ENCODE measurements at regions not wholly inside any gene's neighbourhood (a gene's known extent, or its start where the extent isn't known, plus 50 kb on each side); places are given as distances from the start of the nearest gene placed in this dataset.

DNA sequence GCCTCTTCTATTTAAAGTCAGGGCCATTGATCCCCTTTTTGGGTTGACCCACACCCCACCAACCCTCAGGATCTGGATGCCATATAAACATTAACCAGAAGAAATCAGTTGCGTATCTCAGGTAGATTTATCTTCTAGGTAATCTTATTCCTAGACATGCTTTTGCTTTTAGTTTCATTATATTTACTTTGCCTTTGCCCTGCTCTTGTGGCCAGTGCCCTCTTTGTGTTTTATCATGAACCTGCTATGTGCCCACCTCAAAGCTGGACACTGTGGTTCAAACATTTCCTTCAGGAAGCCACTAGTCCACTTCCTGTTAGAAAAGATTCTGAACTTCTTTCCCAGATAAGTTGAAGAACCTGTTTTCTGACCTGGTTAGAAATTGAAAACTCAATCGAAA lies 117.4 kb upstream of the EDNRA start:
- H3K4me3 Mint-ChIP-seq (ENCODE audit: low read depth): no peak overlapping the region
- no peaks in the 10 kb centered on the region for H3K36me3 Mint-ChIP-seq (ENCODE audit: insufficient read depth)
- no peak overlapping the region for H3K27ac Mint-ChIP-seq
- TF ChIP-seq, protein P1, sequence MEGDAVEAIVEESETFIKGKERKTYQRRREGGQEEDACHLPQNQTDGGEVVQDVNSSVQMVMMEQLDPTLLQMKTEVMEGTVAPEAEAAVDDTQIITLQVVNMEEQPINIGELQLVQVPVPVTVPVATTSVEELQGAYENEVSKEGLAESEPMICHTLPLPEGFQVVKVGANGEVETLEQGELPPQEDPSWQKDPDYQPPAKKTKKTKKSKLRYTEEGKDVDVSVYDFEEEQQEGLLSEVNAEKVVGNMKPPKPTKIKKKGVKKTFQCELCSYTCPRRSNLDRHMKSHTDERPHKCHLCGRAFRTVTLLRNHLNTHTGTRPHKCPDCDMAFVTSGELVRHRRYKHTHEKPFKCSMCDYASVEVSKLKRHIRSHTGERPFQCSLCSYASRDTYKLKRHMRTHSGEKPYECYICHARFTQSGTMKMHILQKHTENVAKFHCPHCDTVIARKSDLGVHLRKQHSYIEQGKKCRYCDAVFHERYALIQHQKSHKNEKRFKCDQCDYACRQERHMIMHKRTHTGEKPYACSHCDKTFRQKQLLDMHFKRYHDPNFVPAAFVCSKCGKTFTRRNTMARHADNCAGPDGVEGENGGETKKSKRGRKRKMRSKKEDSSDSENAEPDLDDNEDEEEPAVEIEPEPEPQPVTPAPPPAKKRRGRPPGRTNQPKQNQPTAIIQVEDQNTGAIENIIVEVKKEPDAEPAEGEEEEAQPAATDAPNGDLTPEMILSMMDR (IDR thresholded peaks at IDR 0.05; ENCODE audit: unreplicated experiment): no peak
- peaks cover 15% of the 10 kb centered on the region for H3K4me1 Mint-ChIP-seq (ENCODE audit: low read depth)
- peaks cover 3% of the 10 kb centered on the region for H3K9me3 Mint-ChIP-seq (ENCODE audit: low read depth)
- DNase-seq (ENCODE audit: low spot score, unreplicated experiment): no peak
- no peaks in the 10 kb centered on the region for H3K27me3 Mint-ChIP-seq

DNA sequence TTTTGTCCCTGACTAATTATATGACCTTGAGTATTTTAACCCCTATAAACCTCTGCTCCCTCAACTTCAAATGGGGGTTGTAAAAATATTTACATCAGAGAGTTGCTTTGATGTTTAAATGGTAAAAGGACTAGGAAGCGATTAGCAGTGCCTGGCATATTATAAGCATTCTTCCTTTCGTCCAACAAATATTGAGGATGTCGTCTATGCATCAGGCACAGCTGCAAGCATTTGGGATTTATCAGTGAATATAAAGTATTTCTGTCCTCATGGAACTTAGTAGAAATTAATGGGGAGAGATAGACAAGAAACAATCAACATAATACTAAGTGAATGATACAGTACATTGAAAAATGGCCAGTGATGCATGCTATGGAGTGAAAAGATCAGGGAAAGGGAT lies 115.5 kb upstream of the EDNRA start:
- H3K27ac Mint-ChIP-seq: no peak overlapping the region
- no peaks in the 10 kb centered on the region for H3K9me3 Mint-ChIP-seq (ENCODE audit: low read depth)
- DNase-seq (ENCODE audit: low spot score, unreplicated experiment): no peak

DNA sequence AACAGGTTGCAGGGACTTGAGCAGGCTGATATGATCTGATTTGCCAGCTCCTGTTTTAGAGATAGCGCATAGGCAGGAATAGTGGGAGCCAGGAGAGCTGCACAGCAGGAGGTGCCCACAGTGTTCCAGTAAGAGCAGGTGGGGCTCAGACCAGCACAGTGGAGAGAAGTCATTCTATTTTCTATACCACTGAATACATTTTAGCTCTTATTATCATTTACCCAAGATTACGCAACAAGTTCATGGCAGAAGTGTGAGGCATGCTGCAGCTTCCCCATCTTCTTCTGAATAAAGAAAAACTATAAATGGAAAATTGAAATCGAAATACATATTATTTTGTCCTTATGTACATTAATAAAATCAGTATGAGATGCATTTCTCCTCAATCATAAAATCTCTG lies 114.7 kb upstream of the EDNRA start:
- no peak overlapping the region for H3K4me3 Mint-ChIP-seq (ENCODE audit: low read depth)
- H3K4me1 Mint-ChIP-seq (ENCODE audit: low read depth): peaks cover 19% of the 10 kb centered on the region
- no peaks in the 10 kb centered on the region for H3K9me3 Mint-ChIP-seq (ENCODE audit: low read depth)
- TF ChIP-seq, protein P1 (IDR thresholded peaks at IDR 0.05; ENCODE audit: unreplicated experiment): no peak
- no peak for DNase-seq (ENCODE audit: low spot score, unreplicated experiment)
- H3K27ac Mint-ChIP-seq: no peak overlapping the region
- H3K36me3 Mint-ChIP-seq (ENCODE audit: insufficient read depth): no peaks in the 10 kb centered on the region
- H3K27me3 Mint-ChIP-seq: no peaks in the 10 kb centered on the region

More for the DNA sequence above, 115.5 kb upstream of the EDNRA start:
- TF ChIP-seq, protein P1 (IDR thresholded peaks at IDR 0.05; ENCODE audit: unreplicated experiment): no peak
- Mint-ChIP-seq H3K27me3 (no peaks in the 10 kb centered on the region), H3K4me1 (ENCODE audit: low read depth) (peaks cover 14% of the 10 kb centered on the region), H3K4me3 (ENCODE audit: low read depth) (no peak overlapping the region), H3K36me3 (ENCODE audit: insufficient read depth) (no peaks in the 10 kb centered on the region)

DNA sequence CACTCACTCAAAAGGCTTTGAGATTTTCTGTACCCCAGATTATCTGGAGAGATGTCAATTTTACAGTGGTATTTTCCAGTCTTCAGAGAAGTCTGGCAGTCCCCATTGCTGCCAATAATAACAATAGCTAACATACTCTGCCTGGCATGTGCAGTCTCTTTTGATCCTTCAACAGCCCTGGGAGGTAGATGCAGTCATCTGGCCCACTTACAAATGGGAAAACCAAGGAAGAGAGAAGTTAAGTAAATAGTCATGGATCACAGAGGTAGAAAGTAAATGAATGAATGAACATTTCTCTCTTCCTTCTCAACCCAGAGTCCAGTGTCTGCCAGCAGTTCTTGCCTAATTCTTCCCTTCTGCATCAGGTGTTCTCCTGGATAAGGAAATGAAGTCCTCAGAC lies 113.0 kb upstream of the EDNRA start:
- no peak overlapping the region for H3K27ac Mint-ChIP-seq
- DNase-seq (ENCODE audit: low spot score, unreplicated experiment): no peak
- peaks cover 2% of the 10 kb centered on the region for H3K36me3 Mint-ChIP-seq (ENCODE audit: insufficient read depth)
- TF ChIP-seq, protein P1 (IDR thresholded peaks at IDR 0.05; ENCODE audit: unreplicated experiment): no peak
- no peak overlapping the region for H3K4me3 Mint-ChIP-seq (ENCODE audit: low read depth)
- H3K27me3 Mint-ChIP-seq: no peaks in the 10 kb centered on the region
- H3K4me1 Mint-ChIP-seq (ENCODE audit: low read depth): peaks cover 14% of the 10 kb centered on the region
- H3K9me3 Mint-ChIP-seq (ENCODE audit: low read depth): no peaks in the 10 kb centered on the region

DNA sequence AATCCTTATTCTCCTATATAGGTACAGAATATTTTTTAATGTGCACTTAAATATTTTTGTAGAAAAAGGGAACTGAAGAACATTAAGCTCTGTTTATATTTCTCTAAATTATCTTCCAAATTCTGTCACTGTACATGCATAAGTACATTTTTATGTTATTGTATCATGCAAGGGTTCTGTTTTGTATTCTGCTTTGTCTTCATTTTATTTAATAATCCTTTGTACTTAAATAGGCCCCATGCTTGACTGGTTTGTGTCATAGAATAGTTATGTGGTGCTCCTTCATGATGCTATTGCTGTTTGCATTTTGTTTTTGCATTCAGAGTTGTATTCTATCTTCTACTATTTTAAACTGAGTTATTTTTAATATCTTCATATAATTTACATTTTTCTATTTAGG lies 111.9 kb upstream of the EDNRA start:
- no peak overlapping the region for H3K27ac Mint-ChIP-seq
- TF ChIP-seq, protein P1 (IDR thresholded peaks at IDR 0.05; ENCODE audit: unreplicated experiment): no peak

More for the DNA sequence above, 111.9 kb upstream of the EDNRA start:
- Mint-ChIP-seq H3K9me3 (ENCODE audit: low read depth) (peaks cover 5% of the 10 kb centered on the region), H3K4me1 (ENCODE audit: low read depth) (peaks cover 6% of the 10 kb centered on the region), H3K36me3 (ENCODE audit: insufficient read depth) (peaks cover 2% of the 10 kb centered on the region), H3K27me3 (no peaks in the 10 kb centered on the region), H3K4me3 (ENCODE audit: low read depth) (no peak overlapping the region)
- no peak for DNase-seq (ENCODE audit: low spot score, unreplicated experiment)

Data from progenitor cell of endocrine pancreas (in vitro differentiated cells).